Tibial nerve (tissue), 4 donors: ENCODE measurements at regions not wholly inside any gene's neighbourhood (a gene's known extent, or its start where the extent isn't known, plus 50 kb on each side); places are given as distances from the start of the nearest gene placed in this dataset.

ENCODE experiments used
- CTCF ChIP-seq, 5 experiments: fragments of 200-600 bp in 3 of 5; fragments of 450-650 bp in 2 of 5; sonication (generic) in 3 of 5; IDR thresholded peaks; one replicate each; pipeline ENCODE4 v1.5.1; 2016 to 2019; ENCODE audit warnings: antibody characterized with exemption in 5 of 5, mild to moderate bottlenecking in 3 of 5, moderate library complexity in 2 of 5
- EP300 ChIP-seq, 2 donors: sonication (generic); formaldehyde crosslinking; IDR thresholded peaks; one replicate each; pipeline ENCODE4 v1.6.1; 2017; ENCODE audit warnings: antibody characterized with exemption in 2 of 2, mild to moderate bottlenecking in 1 of 2
- POLR2A ChIP-seq, 2 donors: fragments of 450-650 bp; IDR thresholded peaks; one replicate each; pipeline ENCODE4 v1.6.1; 2017; ENCODE audit warnings: antibody characterized with exemption in 2 of 2, mild to moderate bottlenecking in 2 of 2, moderate library complexity in 2 of 2

GRCh38 chr10:8588135-8588534 is 533.6 kb downstream of the GATA3 start:
- no peak for TF ChIP-seq CTCF (IDR thresholded peaks at IDR 0.05)
- no peak for TF ChIP-seq POLR2A (IDR thresholded peaks at IDR 0.05)
- TF ChIP-seq EP300 (IDR thresholded peaks at IDR 0.05), result no peak
